Kidney glomerular epithelial cell (primary cell): ENCODE measurements at regions not wholly inside any gene's neighbourhood (a gene's known extent, or its start where the extent isn't known, plus 50 kb on each side); places are given as distances from the start of the nearest gene placed in this dataset.

ENCODE experiments used
- DNase-seq: peaks from one replicate; lab custom pipeline; 2025; lab: John Stamatoyannopoulos, UW

- DNase-seq = no peak
These were observed 295.8 kb upstream of the IRX2 start for GRCh38 chr5:3047212-3047774.

GRCh38 chr5:3043600-3043999 lies 292.1 kb upstream of the IRX2 start:
- DNase-seq = no peak

GRCh38 chr5:3041001-3041400 lies 289.5 kb upstream of the IRX2 start:
- no peak for DNase-seq

GRCh38 chr5:3036041-3036788 lies 284.7 kb upstream of the IRX2 start:
- no peak for DNase-seq

- DNase-seq = no peak
These were observed 284.0 kb upstream of the IRX2 start for GRCh38 chr5:3035452-3035851.

- no peak for DNase-seq
These were observed 283.4 kb upstream of the IRX2 start for GRCh38 chr5:3034881-3035280.

GRCh38 chr5:3034449-3034848 lies 283.0 kb upstream of the IRX2 start:
- no peak for DNase-seq

GRCh38 chr5:3033033-3033755 lies 281.7 kb upstream of the IRX2 start:
- DNase-seq = no peak

- DNase-seq = no peak
These were observed 281.0 kb upstream of the IRX2 start for GRCh38 chr5:3032513-3032912.

- DNase-seq = no peak
These were observed 280.4 kb upstream of the IRX2 start for GRCh38 chr5:3031733-3032378.

- no peak for DNase-seq
These were observed 279.2 kb upstream of the IRX2 start for GRCh38 chr5:3030511-3031165.

- DNase-seq = no peak
These were observed 277.9 kb upstream of the IRX2 start for GRCh38 chr5:3029396-3029795.

GRCh38 chr5:3027866-3028635 lies 276.6 kb upstream of the IRX2 start:
- no peak for DNase-seq

- no peak for DNase-seq
These were observed 275.8 kb upstream of the IRX2 start for GRCh38 chr5:3027185-3027865.

GRCh38 chr5:3026651-3027050 lies 275.2 kb upstream of the IRX2 start:
- DNase-seq = no peak

- no peak for DNase-seq
These were observed 274.6 kb upstream of the IRX2 start for GRCh38 chr5:3026099-3026498.

GRCh38 chr5:3025392-3025791 lies 273.9 kb upstream of the IRX2 start:
- DNase-seq = no peak

- no peak for DNase-seq
These were observed 273.5 kb upstream of the IRX2 start for GRCh38 chr5:3024976-3025375.

- DNase-seq = no peak
These were observed 273.1 kb upstream of the IRX2 start for GRCh38 chr5:3024554-3024953.

- DNase-seq = no peak
These were observed 272.6 kb upstream of the IRX2 start for GRCh38 chr5:3024126-3024525.

- DNase-seq = no peak
These were observed 272.2 kb upstream of the IRX2 start for GRCh38 chr5:3023656-3024055.
